NCI-H345 treated with DMSO at 0.1 percent for 48 hours (cell line): ENCODE measurements at regions not wholly inside any gene's neighbourhood (a gene's known extent, or its start where the extent isn't known, plus 50 kb on each side); places are given as distances from the start of the nearest gene placed in this dataset.

Source experiments
- DNase-seq: peaks from one replicate; lab custom pipeline; 2025; ENCODE audit not compliant: unreplicated experiment; lab: John Stamatoyannopoulos, UW

DNA sequence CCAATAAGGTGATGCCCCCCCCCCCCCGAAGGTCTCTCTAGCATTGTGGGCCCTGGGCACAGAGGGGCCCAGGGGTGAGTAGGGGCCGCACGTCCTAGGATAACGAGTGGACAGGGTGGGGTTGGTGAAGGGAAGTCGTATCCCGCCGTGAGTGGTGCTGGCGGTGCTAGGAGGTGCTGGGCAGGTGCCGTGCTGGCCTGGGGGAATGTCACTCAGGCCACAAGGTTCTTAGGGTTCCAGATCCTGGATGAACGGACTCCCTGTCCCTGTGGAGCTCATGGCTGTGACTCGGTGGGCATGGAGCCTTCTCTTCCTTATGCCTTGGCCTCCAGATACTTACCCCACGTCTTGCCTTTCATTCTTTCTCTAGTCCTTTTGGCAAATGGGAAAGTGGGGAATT is 157.4 kb upstream of the SOX1 start:
- no peak for DNase-seq

GRCh38 chr13:111909971-111910671 is 156.8 kb upstream of the SOX1 start:
- DNase-seq = no peak

DNA sequence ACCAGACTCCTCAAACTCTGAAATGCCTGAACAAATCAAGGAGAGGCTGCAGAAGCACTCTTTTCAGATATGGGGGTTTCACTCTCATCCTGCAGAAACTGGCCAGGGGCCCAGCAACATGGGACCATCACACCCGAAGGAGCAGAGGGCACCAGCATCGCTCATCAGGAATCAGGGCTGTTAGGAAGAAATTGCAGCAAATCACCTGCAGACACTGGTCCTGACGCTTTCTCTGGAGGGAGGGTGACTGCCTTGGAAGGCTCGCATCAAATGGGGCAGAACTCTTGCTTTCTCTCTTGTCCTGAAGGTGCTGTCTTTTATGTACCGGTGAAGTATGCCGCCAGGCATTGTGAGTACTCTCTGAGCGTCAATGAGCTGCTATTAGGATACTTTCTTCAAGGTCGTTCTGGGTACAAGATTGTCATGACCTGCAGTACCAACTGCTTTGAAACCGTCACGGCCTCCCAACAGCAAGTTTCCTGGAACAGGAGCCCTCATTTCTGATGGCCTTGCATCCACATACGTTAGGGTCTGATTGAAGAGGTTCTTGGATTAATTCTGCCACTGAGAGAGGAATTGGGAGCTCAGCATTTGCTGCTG is 155.7 kb upstream of the SOX1 start:
- no peak for DNase-seq

GRCh38 chr13:111911754-111912452 is 155.0 kb upstream of the SOX1 start:
- DNase-seq = no peak

- no peak for DNase-seq
Measured at GRCh38 chr13:111912453-111912866, 154.5 kb upstream of the SOX1 start.

GRCh38 chr13:111912991-111913760 is 153.8 kb upstream of the SOX1 start:
- no peak for DNase-seq

DNA sequence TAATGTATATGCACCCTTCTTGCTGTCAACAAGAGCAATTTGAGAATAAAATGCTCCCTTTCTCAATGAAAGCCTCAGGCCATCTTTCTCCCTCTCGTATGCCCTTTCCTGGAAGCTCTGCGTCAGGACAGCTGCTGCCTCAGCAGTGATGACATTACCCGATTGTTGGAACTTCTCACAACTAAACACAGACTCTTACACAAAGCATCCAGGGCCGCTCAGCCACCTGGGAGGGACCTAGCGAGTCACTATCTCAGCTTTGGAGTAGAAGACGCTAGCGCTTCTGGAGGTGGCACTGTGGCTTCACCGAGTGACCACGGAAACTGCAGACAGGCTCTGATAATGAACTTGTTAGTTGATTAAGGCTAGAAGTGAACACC is 153.2 kb upstream of the SOX1 start:
- DNase-seq = no peak

DNA sequence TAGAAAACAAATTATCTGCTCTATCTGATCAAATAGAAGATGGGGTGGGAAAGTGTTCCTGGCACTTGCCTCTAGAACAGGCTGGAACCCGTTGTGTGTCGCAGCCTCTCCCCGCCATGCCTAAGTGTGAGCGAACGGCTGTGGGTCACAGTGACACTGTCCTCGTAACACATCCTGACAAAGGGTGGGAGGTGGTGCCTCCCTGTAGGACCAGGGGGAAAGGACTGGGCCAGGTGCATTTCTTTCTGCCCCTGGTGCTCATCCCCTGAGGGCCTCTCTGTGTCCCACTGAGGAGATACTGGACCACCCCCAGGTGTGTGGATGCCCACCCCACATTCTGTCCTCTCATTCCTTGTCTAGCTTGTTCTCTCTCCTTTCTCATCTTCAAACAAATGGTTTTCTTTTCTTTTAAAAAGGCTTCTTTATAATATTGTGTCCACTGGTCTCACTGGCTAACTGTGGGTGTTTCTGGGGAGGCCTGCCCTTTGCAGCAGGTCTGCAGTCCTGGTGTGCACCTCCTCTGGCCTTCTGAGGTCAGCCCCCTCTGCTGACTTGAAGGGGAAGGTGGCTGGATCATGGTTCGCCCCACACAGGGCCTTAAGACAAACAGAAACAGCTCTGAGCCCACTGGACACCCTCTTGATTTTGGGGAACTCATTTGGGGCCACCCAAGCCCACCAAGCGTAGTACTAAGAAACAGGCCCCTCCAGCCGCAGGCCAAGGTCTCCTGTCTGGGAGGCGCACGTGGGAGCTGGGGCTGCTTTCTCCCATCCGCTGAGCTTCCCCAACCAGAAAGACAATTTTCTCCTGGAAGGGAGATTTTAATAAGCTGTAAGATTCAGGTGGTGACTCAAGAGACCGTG is 152.5 kb upstream of the SOX1 start:
- DNase-seq = no peak

- DNase-seq = no peak
Measured at GRCh38 chr13:111915104-111915551, 151.8 kb upstream of the SOX1 start.

- no peak for DNase-seq
Measured at GRCh38 chr13:111916201-111916600, 150.7 kb upstream of the SOX1 start.

- no peak for DNase-seq
Measured at GRCh38 chr13:111917086-111917485, 149.9 kb upstream of the SOX1 start.

DNA sequence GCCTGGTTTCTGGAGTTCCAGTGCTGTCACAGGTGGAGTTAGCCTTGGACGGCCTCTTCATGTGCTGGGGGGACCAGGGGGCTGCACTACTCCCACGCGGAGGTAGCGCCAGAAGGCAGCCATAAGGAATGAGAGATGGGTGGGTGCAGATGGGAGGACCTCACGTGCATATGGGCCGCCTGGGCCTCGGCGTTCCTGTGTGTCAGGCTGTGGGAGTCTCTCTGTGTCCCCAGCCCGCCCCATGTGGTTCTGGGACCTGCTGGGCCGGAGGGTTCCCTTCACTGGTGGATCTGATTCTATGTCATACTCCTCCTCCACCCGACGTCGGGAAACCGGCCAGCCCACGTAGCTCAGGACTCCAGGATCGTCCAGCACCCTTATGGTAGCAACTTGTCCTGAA is 149.0 kb upstream of the SOX1 start:
- DNase-seq = no peak

GRCh38 chr13:111919286-111919685 is 147.7 kb upstream of the SOX1 start:
- no peak for DNase-seq

- no peak for DNase-seq
Measured at GRCh38 chr13:111919849-111920248, 147.1 kb upstream of the SOX1 start.

DNA sequence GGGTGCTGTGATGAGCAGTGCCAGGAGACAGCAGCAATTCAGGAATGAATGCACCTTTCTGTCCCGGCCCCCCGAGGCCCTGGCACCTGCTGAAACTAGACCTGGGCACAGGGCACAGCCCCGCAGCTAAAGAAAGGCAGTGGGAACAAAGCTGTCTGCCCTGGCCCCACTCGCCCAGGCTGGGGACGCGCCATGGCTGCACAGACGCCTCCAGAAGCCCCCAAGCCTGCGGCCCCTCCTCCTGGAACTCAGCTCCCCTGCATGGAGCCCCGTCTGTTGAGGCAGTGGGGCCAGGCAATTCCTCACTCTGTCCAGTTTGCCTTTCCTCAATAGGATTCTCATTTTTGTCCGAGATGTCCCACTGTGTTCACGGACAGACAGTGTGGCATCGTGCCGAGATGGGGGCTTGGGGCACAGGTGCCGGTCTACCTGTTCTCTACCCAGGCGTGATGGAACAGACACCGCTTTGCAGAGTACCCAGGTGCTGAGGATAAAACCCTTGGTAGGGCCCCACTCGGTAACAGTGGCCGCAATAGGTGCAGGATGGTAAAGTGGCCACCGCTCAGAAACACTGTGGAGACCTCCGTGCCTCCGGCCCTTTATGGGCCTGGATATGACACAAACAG is 146.5 kb upstream of the SOX1 start:
- DNase-seq = no peak

DNA sequence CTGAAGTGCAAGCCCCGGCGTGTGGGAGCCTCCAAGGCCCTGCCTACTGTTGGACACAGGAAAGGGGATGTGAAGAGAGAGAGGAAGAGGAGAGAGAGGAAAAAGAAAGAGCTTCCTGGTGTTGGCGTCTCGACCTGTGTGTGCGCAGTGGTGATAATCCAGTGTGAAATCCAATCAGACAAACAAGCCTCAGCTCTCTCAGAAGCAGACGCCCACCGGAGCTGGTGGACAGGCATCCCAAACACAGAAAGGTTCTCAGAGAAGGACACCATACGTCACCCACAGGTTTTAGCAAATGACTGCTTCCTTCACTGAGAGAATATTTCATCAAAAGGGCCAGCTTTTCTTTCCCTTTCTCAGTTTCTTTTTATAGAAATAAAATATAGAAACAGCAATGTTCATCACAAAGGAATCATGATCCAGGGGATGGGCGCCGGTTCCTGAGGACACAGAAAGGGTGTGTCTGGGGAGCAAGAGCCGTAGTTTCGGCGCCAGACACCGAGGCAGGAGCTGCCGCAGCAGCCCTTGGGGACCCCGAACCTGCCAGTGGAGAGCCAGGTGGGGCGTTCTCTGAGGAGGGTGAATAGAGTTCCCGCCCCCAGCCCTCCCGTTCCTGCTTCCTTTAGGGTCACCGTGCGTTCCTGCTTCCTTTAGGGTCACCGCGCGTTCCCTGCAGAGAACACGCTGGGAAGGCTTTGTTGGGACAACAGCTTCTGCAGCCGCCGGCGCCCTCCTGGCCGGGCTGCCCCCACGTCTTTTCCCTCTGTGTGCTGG is 145.8 kb upstream of the SOX1 start:
- no peak for DNase-seq

- DNase-seq = no peak
Measured at GRCh38 chr13:111922086-111922485, 144.9 kb upstream of the SOX1 start.

- no peak for DNase-seq
Measured at GRCh38 chr13:111923439-111923838, 143.5 kb upstream of the SOX1 start.

- DNase-seq = no peak
Measured at GRCh38 chr13:111923991-111924677, 142.8 kb upstream of the SOX1 start.
